ENCODE measurements at regions not wholly inside any gene's neighbourhood (a gene's known extent, or its start where the extent isn't known, plus 50 kb on each side); places are given as distances from the start of the nearest gene placed in this dataset.

GRCh38 chr10:36198322-36198721, 556.2 kb upstream of the FZD8 start:
- TF ChIP-seq, protein P1, sequence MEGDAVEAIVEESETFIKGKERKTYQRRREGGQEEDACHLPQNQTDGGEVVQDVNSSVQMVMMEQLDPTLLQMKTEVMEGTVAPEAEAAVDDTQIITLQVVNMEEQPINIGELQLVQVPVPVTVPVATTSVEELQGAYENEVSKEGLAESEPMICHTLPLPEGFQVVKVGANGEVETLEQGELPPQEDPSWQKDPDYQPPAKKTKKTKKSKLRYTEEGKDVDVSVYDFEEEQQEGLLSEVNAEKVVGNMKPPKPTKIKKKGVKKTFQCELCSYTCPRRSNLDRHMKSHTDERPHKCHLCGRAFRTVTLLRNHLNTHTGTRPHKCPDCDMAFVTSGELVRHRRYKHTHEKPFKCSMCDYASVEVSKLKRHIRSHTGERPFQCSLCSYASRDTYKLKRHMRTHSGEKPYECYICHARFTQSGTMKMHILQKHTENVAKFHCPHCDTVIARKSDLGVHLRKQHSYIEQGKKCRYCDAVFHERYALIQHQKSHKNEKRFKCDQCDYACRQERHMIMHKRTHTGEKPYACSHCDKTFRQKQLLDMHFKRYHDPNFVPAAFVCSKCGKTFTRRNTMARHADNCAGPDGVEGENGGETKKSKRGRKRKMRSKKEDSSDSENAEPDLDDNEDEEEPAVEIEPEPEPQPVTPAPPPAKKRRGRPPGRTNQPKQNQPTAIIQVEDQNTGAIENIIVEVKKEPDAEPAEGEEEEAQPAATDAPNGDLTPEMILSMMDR (IDR thresholded peaks at IDR 0.05): no peak
- no peak for TF ChIP-seq POLR2A (IDR thresholded peaks at IDR 0.05)
